Right lobe of liver (tissue), 4 donors: ENCODE measurements at regions not wholly inside any gene's neighbourhood (a gene's known extent, or its start where the extent isn't known, plus 50 kb on each side); places are given as distances from the start of the nearest gene placed in this dataset.

ENCODE experiments used
- POLR2A ChIP-seq: fragments of 450-650 bp; IDR thresholded peaks from one replicate; pipeline ENCODE4 v1.6.1; 2017; ENCODE audit warnings: antibody characterized with exemption, mild to moderate bottlenecking
- TF ChIP-seq, protein P1 (sequence below), 4 donors: fragments of 200-600 bp in 3 of 4; fragments of 450-650 bp in 1 of 4; IDR thresholded peaks; one replicate each; pipeline versions ENCODE4 v1.5.1 to v1.8.0; 2016 to 2022; ENCODE audit warnings: antibody characterized with exemption in 4 of 4, mild to moderate bottlenecking in 2 of 4
- donor health status: DM: no; HTN: no; CAD: no.
- donor health status: DM: no; HTN: no; CAD: no.
- donor health status: DM: no; HTN: yes; CAD: no.

GRCh38 chr1:116461723-116462122, 88.7 kb downstream of the ATP1A1 start:
- no peak for TF ChIP-seq POLR2A
- TF ChIP-seq, protein P1, sequence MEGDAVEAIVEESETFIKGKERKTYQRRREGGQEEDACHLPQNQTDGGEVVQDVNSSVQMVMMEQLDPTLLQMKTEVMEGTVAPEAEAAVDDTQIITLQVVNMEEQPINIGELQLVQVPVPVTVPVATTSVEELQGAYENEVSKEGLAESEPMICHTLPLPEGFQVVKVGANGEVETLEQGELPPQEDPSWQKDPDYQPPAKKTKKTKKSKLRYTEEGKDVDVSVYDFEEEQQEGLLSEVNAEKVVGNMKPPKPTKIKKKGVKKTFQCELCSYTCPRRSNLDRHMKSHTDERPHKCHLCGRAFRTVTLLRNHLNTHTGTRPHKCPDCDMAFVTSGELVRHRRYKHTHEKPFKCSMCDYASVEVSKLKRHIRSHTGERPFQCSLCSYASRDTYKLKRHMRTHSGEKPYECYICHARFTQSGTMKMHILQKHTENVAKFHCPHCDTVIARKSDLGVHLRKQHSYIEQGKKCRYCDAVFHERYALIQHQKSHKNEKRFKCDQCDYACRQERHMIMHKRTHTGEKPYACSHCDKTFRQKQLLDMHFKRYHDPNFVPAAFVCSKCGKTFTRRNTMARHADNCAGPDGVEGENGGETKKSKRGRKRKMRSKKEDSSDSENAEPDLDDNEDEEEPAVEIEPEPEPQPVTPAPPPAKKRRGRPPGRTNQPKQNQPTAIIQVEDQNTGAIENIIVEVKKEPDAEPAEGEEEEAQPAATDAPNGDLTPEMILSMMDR (IDR thresholded peaks at IDR 0.05) = no peak
